ENCODE measurements at regions not wholly inside any gene's neighbourhood (a gene's known extent, or its start where the extent isn't known, plus 50 kb on each side); places are given as distances from the start of the nearest gene placed in this dataset.
"Not testable (repeated sequence)": the region's sequence is repeated elsewhere in the genome, so short reads cannot be mapped to it uniquely, and the experiment has no call there.

GRCh38 chr7:111657018-111657417, 94.7 kb upstream of the IMMP2L start:
- no peak overlapping the region for H3K27ac ChIP-seq
- H3K36me3 ChIP-seq = no peaks in the 10 kb centered on the region
- no peaks in the 10 kb centered on the region for H3K4me1 ChIP-seq
- no peaks in the 10 kb centered on the region for H3K9me3 ChIP-seq
- WGBS, 5 donors = 43 to 55% (median 47%) methylated on average over 3 of the region's 3 CpGs
- H3K27me3 ChIP-seq = no peaks in the 10 kb centered on the region
- DNase-seq = no peak
- intact Hi-C loops (cut with DNase I; ENCODE audit: low total_unique reads) = no loop called here
- no peak for TF ChIP-seq EP300 (IDR thresholded peaks at IDR 0.05)
- TF ChIP-seq POLR2A (IDR thresholded peaks at IDR 0.05) = no peak
- no peak for TF ChIP-seq POLR2AphosphoS5 (IDR thresholded peaks at IDR 0.05)
- TF ChIP-seq, protein P1, sequence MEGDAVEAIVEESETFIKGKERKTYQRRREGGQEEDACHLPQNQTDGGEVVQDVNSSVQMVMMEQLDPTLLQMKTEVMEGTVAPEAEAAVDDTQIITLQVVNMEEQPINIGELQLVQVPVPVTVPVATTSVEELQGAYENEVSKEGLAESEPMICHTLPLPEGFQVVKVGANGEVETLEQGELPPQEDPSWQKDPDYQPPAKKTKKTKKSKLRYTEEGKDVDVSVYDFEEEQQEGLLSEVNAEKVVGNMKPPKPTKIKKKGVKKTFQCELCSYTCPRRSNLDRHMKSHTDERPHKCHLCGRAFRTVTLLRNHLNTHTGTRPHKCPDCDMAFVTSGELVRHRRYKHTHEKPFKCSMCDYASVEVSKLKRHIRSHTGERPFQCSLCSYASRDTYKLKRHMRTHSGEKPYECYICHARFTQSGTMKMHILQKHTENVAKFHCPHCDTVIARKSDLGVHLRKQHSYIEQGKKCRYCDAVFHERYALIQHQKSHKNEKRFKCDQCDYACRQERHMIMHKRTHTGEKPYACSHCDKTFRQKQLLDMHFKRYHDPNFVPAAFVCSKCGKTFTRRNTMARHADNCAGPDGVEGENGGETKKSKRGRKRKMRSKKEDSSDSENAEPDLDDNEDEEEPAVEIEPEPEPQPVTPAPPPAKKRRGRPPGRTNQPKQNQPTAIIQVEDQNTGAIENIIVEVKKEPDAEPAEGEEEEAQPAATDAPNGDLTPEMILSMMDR (IDR thresholded peaks at IDR 0.05) = no peak
- no peak overlapping the region for H3K4me3 ChIP-seq

- Histone ChIP-seq H3K9me3 (no peaks in the 10 kb centered on the region), H3K4me1 (peaks cover 3 to 9% (median 7%) of the 10 kb centered on the region in 4 donors), H3K36me3 (no peaks in the 10 kb centered on the region), H3K4me3 (no peak overlapping the region), H3K27ac (no peak overlapping the region), H3K27me3 (no peaks in the 10 kb centered on the region)
- peak in 1 of 2 donors; percentile 12 for DNase-seq
- 52 to 62% (median 58%) methylated on average over 6 of the region's 6 CpGs for WGBS, 5 donors
- intact Hi-C loops (cut with DNase I; ENCODE audit: low total_unique reads) = no loop called here
- TF ChIP-seq EP300 (IDR thresholded peaks at IDR 0.05) (no peak), POLR2AphosphoS5 (IDR thresholded peaks at IDR 0.05) (no peak), POLR2A (IDR thresholded peaks at IDR 0.05) (no peak)
- TF ChIP-seq, protein P1 (IDR thresholded peaks at IDR 0.05) = no peak
Observed at GRCh38 chr7:111654343-111654742, 92.1 kb upstream of the IMMP2L start.

GRCh38 chr7:111653846-111654245, 91.6 kb upstream of the IMMP2L start:
- no peak for TF ChIP-seq POLR2AphosphoS5 (IDR thresholded peaks at IDR 0.05)
- TF ChIP-seq EP300 (IDR thresholded peaks at IDR 0.05) = no peak
- no peak for TF ChIP-seq POLR2A (IDR thresholded peaks at IDR 0.05)
- TF ChIP-seq, protein P1 (IDR thresholded peaks at IDR 0.05) = no peak
- intact Hi-C loops (cut with DNase I; ENCODE audit: low total_unique reads) = no loop called here
- WGBS, 5 donors = 90 to 96% (median 95%) methylated on average over 3 of the region's 3 CpGs

DNA sequence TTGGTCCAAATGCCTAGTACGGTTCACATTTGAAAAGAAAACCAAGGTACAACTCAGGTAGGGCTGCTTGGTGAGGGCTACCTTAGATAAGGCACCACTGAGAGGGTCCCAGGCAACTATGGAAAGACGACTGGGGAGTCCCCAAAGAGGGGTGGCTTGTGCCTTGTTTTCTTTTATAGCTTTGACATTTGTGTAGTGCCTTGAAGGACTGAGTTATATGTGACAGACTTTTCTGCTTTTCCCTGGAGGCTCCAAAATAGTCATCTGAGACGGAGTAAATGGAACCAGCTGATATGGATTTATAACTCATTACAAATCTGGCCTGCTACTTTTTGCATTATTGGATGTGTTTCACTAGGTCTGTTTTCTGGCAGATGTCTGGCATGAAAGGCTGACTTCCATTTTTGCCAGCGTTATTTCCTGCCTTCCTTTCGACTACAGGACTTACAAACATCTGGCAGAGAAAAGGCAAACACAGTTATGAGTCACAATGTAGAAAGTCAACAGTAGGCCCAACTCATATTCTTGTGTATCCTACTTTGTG, 88.2 kb upstream of the IMMP2L start:
- Histone ChIP-seq H3K27me3 (no peaks in the 10 kb centered on the region), H3K27ac (peak overlapping the region in 1 of 5 donors; percentile 11), H3K36me3 (no peaks in the 10 kb centered on the region), H3K4me1 (peaks cover 3 to 9% (median 7%) of the 10 kb centered on the region in 4 donors), H3K9me3 (no peaks in the 10 kb centered on the region), H3K4me3 (no peak overlapping the region)
- peak in 1 of 2 donors; percentile 80 for DNase-seq
- WGBS, 5 donors = 21 to 39% (median 29%) methylated on average over 5 of the region's 5 CpGs
- peak in 1 of 3 donors; percentile 61 for TF ChIP-seq POLR2AphosphoS5 (IDR thresholded peaks at IDR 0.05)
- TF ChIP-seq POLR2A (IDR thresholded peaks at IDR 0.05) = no peak
- intact Hi-C loops (cut with DNase I; ENCODE audit: low total_unique reads) = no loop called here

More at GRCh38 chr7:111653846-111654245, 91.6 kb upstream of the IMMP2L start:
- no peaks in the 10 kb centered on the region for H3K9me3 ChIP-seq
- no peak for DNase-seq
- peaks cover 3 to 9% (median 7%) of the 10 kb centered on the region in 4 donors for H3K4me1 ChIP-seq
- no peaks in the 10 kb centered on the region for H3K27me3 ChIP-seq
- H3K4me3 ChIP-seq = no peak overlapping the region
- no peak overlapping the region for H3K27ac ChIP-seq
- H3K36me3 ChIP-seq = no peaks in the 10 kb centered on the region

DNA sequence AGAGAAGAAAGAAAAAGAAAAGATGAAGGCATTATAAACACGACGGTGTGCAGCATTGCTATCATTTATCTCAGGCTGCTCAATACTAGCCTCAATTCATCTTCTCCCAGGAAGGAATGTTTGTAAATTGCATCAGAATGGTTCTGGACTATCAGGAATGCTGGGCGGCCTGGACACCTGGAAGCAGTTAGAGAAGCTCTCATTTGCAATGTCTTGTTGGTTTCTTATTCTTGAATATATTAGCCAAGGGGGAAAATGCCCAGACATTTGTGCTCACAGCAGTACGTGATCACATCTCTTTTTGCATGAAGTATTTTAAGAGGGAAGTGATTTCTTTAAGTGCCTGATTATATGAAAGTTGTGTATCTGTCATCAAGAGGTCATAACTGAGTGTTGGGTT, 85.6 kb upstream of the IMMP2L start:
- TF ChIP-seq, protein P1 (IDR thresholded peaks at IDR 0.05) = no peak
- TF ChIP-seq POLR2AphosphoS5 (IDR thresholded peaks at IDR 0.05) (no peak), EP300 (IDR thresholded peaks at IDR 0.05) (no peak), POLR2A (IDR thresholded peaks at IDR 0.05) (no peak)

DNA sequence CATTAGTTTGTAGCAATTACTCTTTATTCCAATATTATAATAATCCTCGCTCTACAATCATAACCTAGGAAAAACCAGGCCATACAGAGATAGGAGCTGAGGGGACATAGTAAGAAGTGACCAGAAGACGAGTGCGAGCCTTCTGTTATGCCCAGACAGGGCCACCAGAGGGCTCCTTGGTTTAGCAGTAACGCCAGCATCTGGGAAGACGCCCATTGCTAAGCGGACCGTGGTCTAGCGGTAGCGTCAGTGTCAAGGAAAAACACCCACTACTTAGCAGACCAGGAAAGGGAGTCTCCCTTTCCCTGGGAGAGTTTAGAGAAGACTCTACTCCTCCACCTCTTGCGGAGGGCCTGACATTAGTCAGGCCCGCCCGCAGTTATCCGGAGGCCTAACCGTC, 82.3 kb upstream of the IMMP2L start:
- H3K36me3 ChIP-seq; H3K9me3 ChIP-seq; DNase-seq; H3K27me3 ChIP-seq; H3K27ac ChIP-seq; H3K4me3 ChIP-seq; intact Hi-C loops (cut with DNase I; ENCODE audit: low total_unique reads); H3K4me1 ChIP-seq: not testable (repeated sequence)
- 85 to 95% (median 92%) methylated on average over 14 of the region's 14 CpGs for WGBS, 5 donors

More for the DNA sequence above, 85.6 kb upstream of the IMMP2L start:
- Histone ChIP-seq H3K4me1 (peaks cover 3 to 9% (median 7%) of the 10 kb centered on the region in 4 donors), H3K27ac (no peak overlapping the region), H3K36me3 (no peaks in the 10 kb centered on the region), H3K9me3 (no peaks in the 10 kb centered on the region), H3K4me3 (no peak overlapping the region), H3K27me3 (no peaks in the 10 kb centered on the region)
- DNase-seq = no peak
- intact Hi-C loops (cut with DNase I; ENCODE audit: low total_unique reads) = no loop called here
- WGBS, 5 donors = 54 to 89% (median 72%) methylated on average over 4 of the region's 4 CpGs
